Esophagus squamous epithelium (tissue), 4 donors: ENCODE measurements at regions not wholly inside any gene's neighbourhood (a gene's known extent, or its start where the extent isn't known, plus 50 kb on each side); places are given as distances from the start of the nearest gene placed in this dataset.

Source experiments
- CTCF ChIP-seq, 6 experiments: fragments of 450-650 bp in 4 of 6; fragments of 200-600 bp in 2 of 6; sonication (generic) in 2 of 6; IDR thresholded peaks; one replicate each; pipeline ENCODE4 v1.5.1; 2016 to 2019; ENCODE audit warnings: antibody characterized with exemption in 6 of 6, mild to moderate bottlenecking in 4 of 6, moderate library complexity in 4 of 6
- POLR2A ChIP-seq, 4 donors: fragments of 450-650 bp; IDR thresholded peaks; one replicate each; pipeline ENCODE4 v1.6.1; 2017; ENCODE audit warnings: antibody characterized with exemption in 4 of 4, mild to moderate bottlenecking in 4 of 4, moderate library complexity in 3 of 4

GRCh38 chr2:239500574-239501550 is 100.0 kb upstream of the HDAC4 start:
- TF ChIP-seq CTCF (IDR thresholded peaks at IDR 0.05), result no peak
- no peak for TF ChIP-seq POLR2A (IDR thresholded peaks at IDR 0.05)
